ENCODE measurements at regions not wholly inside any gene's neighbourhood (a gene's known extent, or its start where the extent isn't known, plus 50 kb on each side); places are given as distances from the start of the nearest gene placed in this dataset.

- no peak overlapping the region for H3K56ac ChIP-seq (ENCODE audit: insufficient read length, low read depth, low read length)
- no peak overlapping the region for H2AFZ ChIP-seq (ENCODE audit: low read length)
- H3K27ac ChIP-seq (ENCODE audit: insufficient read length, low read depth, low read length): no peak overlapping the region
- H2BK20ac ChIP-seq (ENCODE audit: low read depth, low read length, poor library complexity, severe bottlenecking): no peak overlapping the region
- peaks cover 33% of the 10 kb centered on the region for H3K27me3 Mint-ChIP-seq (ENCODE audit: low read depth)
- H3K4me3 Mint-ChIP-seq: no peak overlapping the region
- H3K4me1 Mint-ChIP-seq: peaks cover 10 to 13% of the 10 kb centered on the region in 2 experiments
- no peaks in the 10 kb centered on the region for H4K20me1 ChIP-seq (ENCODE audit: control insufficient read depth, insufficient read depth, insufficient read length)
- H3K23ac ChIP-seq (ENCODE audit: insufficient read length, low read depth, low read length): no peak overlapping the region
- no peak overlapping the region for H3K18ac ChIP-seq (ENCODE audit: insufficient read length, low read depth, low read length)
- H3K9ac ChIP-seq (ENCODE audit: extremely low read depth, insufficient read length, low read length): no peak overlapping the region
- H3K23me2 ChIP-seq (ENCODE audit: insufficient read length, low read depth, low read length, poor library complexity, severe bottlenecking): no peaks in the 10 kb centered on the region
- H4K91ac ChIP-seq (ENCODE audit: insufficient read length, low read depth, low read length): no peak overlapping the region
- H3K27ac Mint-ChIP-seq: no peak overlapping the region
- no peaks in the 10 kb centered on the region for H3K27me3 ChIP-seq (ENCODE audit: insufficient read depth, low read length)
- no peaks in the 10 kb centered on the region for H3K79me2 ChIP-seq (ENCODE audit: insufficient read depth, low read length)
- no peak overlapping the region for H2BK120ac ChIP-seq (ENCODE audit: low read depth, low read length, poor library complexity, severe bottlenecking)
- H3T11ph ChIP-seq (ENCODE audit: low read length): no peak overlapping the region
- no peak overlapping the region for H2AK5ac ChIP-seq (ENCODE audit: insufficient read length, low read length)
- no peak overlapping the region for H2BK5ac ChIP-seq (ENCODE audit: insufficient read length, low read length)
- no peaks in the 10 kb centered on the region for H3K9me3 ChIP-seq (ENCODE audit: control insufficient read depth, low read depth, low read length)
- DNase-seq: no peak
- no peak overlapping the region for H4K5ac ChIP-seq (ENCODE audit: insufficient read length, low read depth, low read length)
- no peaks in the 10 kb centered on the region for H3K36me3 Mint-ChIP-seq (ENCODE audit: insufficient read depth in 1 of 3, low read depth in 3 of 3)
- no peaks in the 10 kb centered on the region for H3K4me1 ChIP-seq (ENCODE audit: insufficient read depth, low read length)
- H3K9me3 Mint-ChIP-seq: no peaks in the 10 kb centered on the region
- TF ChIP-seq CTCF (conservative IDR thresholded peaks at IDR 0.05): no peak
- H3K14ac ChIP-seq (ENCODE audit: insufficient read depth, low read length): no peak overlapping the region
- no peak overlapping the region for H2BK15ac ChIP-seq (ENCODE audit: low read depth, low read length)
- H4K8ac ChIP-seq (replicated peaks; ENCODE audit: insufficient read length, low read depth, low read length): no peak overlapping the region
- H2BK12ac ChIP-seq (ENCODE audit: insufficient read length, low read depth, low read length): no peak overlapping the region
- no peak overlapping the region for H3K4ac ChIP-seq (ENCODE audit: low read depth, low read length)
- H3K79me1 ChIP-seq (ENCODE audit: insufficient read depth, low read depth, low read length, poor library complexity, severe bottlenecking): no peaks in the 10 kb centered on the region
- H3K4me2 ChIP-seq (ENCODE audit: insufficient read depth, insufficient read length, low read length): no peak overlapping the region
Observed at GRCh38 chr1:175794586-175794985, 51.2 kb upstream of the TNR start.

Measured in H9 (cell line).